Gastrocnemius medialis (tissue), 4 donors: ENCODE measurements at regions not wholly inside any gene's neighbourhood (a gene's known extent, or its start where the extent isn't known, plus 50 kb on each side); places are given as distances from the start of the nearest gene placed in this dataset.

ENCODE experiments used
- ATAC-seq, 2 donors: fragments of 150-250 bp; one replicate each; pipeline ENCODE4 v1.9.1; 2016
- DNase-seq, 2 donors: peaks; one replicate each; pipeline ENCODE4 v3.0.0-alpha.2; 2019
- H3K27ac ChIP-seq, 4 donors: fragments of 200-600 bp; sonication (generic); 1 replicate in 1 of 4; 2 replicates in 3 of 4; pipeline ENCODE4 v1.5.1; 2016 to 2018; ENCODE audit warnings: mild to moderate bottlenecking in 2 of 4, moderate library complexity in 1 of 4
- H3K27me3 ChIP-seq, 3 donors: fragments of 200-600 bp; sonication (generic) in 2 of 3; 1 replicate in 1 of 3; 2 replicates in 2 of 3; pipeline versions ENCODE4 v1.5.1 to v1.6.0; 2016 to 2019; ENCODE audit warnings: mild to moderate bottlenecking in 1 of 3, moderate library complexity in 1 of 3
- H3K36me3 ChIP-seq, 2 donors: fragments of 200-600 bp; sonication (generic) in 1 of 2; one replicate each; pipeline ENCODE4 v1.5.1; 2017 to 2018
- H3K4me1 ChIP-seq, 2 donors: fragments of 200-600 bp; sonication (generic) in 1 of 2; one replicate each; pipeline ENCODE4 v1.5.1; 2016 to 2017; ENCODE audit warnings: mild to moderate bottlenecking in 2 of 2
- H3K4me3 ChIP-seq, 4 donors: fragments of 200-600 bp; sonication (generic) in 3 of 4; 1 replicate in 1 of 4; 2 replicates in 3 of 4; pipeline ENCODE4 v1.5.1; 2016 to 2019; ENCODE audit warnings: mild to moderate bottlenecking in 2 of 4
- H3K9me3 ChIP-seq, 3 donors: fragments of 200-600 bp; sonication (generic) in 2 of 3; 1 replicate in 1 of 3; 2 replicates in 2 of 3; pipeline ENCODE4 v1.5.1; 2016 to 2019
- CTCF ChIP-seq, 5 experiments: fragments of 450-650 bp in 3 of 5; fragments of 200-600 bp in 2 of 5; sonication (generic) in 2 of 5; IDR thresholded peaks in 4 of 5; conservative IDR thresholded peaks in 1 of 5; 1 replicate in 4 of 5; 2 replicates in 1 of 5; pipeline ENCODE4 v1.5.1; 2016 to 2019; ENCODE audit warnings: antibody characterized with exemption in 5 of 5, mild to moderate bottlenecking in 3 of 5, moderate library complexity in 3 of 5
- POLR2A ChIP-seq, 2 donors: fragments of 450-650 bp; IDR thresholded peaks; one replicate each; pipeline ENCODE4 v1.6.1; 2017; ENCODE audit warnings: antibody characterized with exemption in 2 of 2, mild to moderate bottlenecking in 2 of 2, moderate library complexity in 2 of 2
- in situ Hi-C, 4 donors: fragments of 200-750 bp; cut with MboI; loops; one replicate each; pipeline versions ENCODE4 v1.15.0 to v1.8.0; 2017; ENCODE audit warnings: low sequenced_read_pairs in 4 of 4
- intact Hi-C: fragments of 100-400 bp; cut with DNase I; formaldehyde crosslinking; loops from one replicate; pipeline ENCODE4 v1.15.1; 2023; ENCODE audit warnings: low total_unique reads

- ATAC-seq: no peak
- Histone ChIP-seq H3K36me3 (no peaks in the 10 kb centered on the region), H3K9me3 (no peaks in the 10 kb centered on the region), H3K27ac (no peak overlapping the region), H3K4me3 (no peak overlapping the region), H3K4me1 (no peaks in the 10 kb centered on the region), H3K27me3 (peaks cover 0 to 4% (median under 1%) of the 10 kb centered on the region in 3 donors)
- TF ChIP-seq POLR2A (IDR thresholded peaks at IDR 0.05) (no peak), CTCF (IDR thresholded peaks at IDR 0.05 in 4 of 5, conservative IDR thresholded peaks at IDR 0.05 in 1 of 5) (no peak)
- intact Hi-C loops (no loop called here), in situ Hi-C loops (loop anchor here in 3 of 4 donors (10.0 to 25.0 kb wide), 2 partner anchors 244 to 251 kb away; no protein-coding TSS in a partner anchor)
- DNase-seq: no peak
These were observed 166.9 kb upstream of the SP4 start for GRCh38 chr7:21260939-21261338.

- no peak overlapping the region for H3K27ac ChIP-seq
- no peaks in the 10 kb centered on the region for H3K9me3 ChIP-seq
- H3K36me3 ChIP-seq: no peaks in the 10 kb centered on the region
- no peak for DNase-seq
- TF ChIP-seq POLR2A (IDR thresholded peaks at IDR 0.05) (no peak), CTCF (IDR thresholded peaks at IDR 0.05 in 4 of 5, conservative IDR thresholded peaks at IDR 0.05 in 1 of 5) (peak in 3 of 5 experiments; percentile 18 to 39 (median 28))
- no peak overlapping the region for H3K4me3 ChIP-seq
- no peak for ATAC-seq
- H3K4me1 ChIP-seq: no peaks in the 10 kb centered on the region
- intact Hi-C loops: no loop called here
- in situ Hi-C loops: loop anchor here in 3 of 4 donors (10.0 to 25.0 kb wide), 2 partner anchors 243 to 250 kb away; no protein-coding TSS in a partner anchor
- peaks cover 0 to under 1% (median 0%) of the 10 kb centered on the region in 3 donors for H3K27me3 ChIP-seq
These were observed 166.0 kb upstream of the SP4 start for GRCh38 chr7:21261627-21262594.

- Histone ChIP-seq H3K4me1 (no peaks in the 10 kb centered on the region), H3K27ac (no peak overlapping the region), H3K27me3 (no peaks in the 10 kb centered on the region), H3K9me3 (no peaks in the 10 kb centered on the region), H3K36me3 (no peaks in the 10 kb centered on the region), H3K4me3 (no peak overlapping the region)
- ATAC-seq (no peak), DNase-seq (no peak)
- in situ Hi-C loops (loop anchor here in 3 of 4 donors (10.0 to 25.0 kb wide), 2 partner anchors 236 to 243 kb away; no protein-coding TSS in a partner anchor), intact Hi-C loops (no loop called here)
- TF ChIP-seq CTCF (IDR thresholded peaks at IDR 0.05 in 4 of 5, conservative IDR thresholded peaks at IDR 0.05 in 1 of 5): no peak
- TF ChIP-seq POLR2A (IDR thresholded peaks at IDR 0.05): no peak
These were observed 158.9 kb upstream of the SP4 start for GRCh38 chr7:21269021-21269420.

GRCh38 chr7:21276471-21277035, 151.3 kb upstream of the SP4 start:
- intact Hi-C loops (no loop called here), in situ Hi-C loops (no loop called here)
- H3K4me3 ChIP-seq: no peak overlapping the region
- no peak overlapping the region for H3K27ac ChIP-seq
- DNase-seq: no peak
- TF ChIP-seq POLR2A (IDR thresholded peaks at IDR 0.05) (no peak), CTCF (IDR thresholded peaks at IDR 0.05 in 4 of 5, conservative IDR thresholded peaks at IDR 0.05 in 1 of 5) (no peak)
- H3K36me3 ChIP-seq: no peaks in the 10 kb centered on the region
- no peaks in the 10 kb centered on the region for H3K9me3 ChIP-seq
- H3K27me3 ChIP-seq: no peaks in the 10 kb centered on the region
- no peaks in the 10 kb centered on the region for H3K4me1 ChIP-seq
- ATAC-seq: no peak
